Fibroblast of skin of scalp (primary cell): ENCODE measurements at regions not wholly inside any gene's neighbourhood (a gene's known extent, or its start where the extent isn't known, plus 50 kb on each side); places are given as distances from the start of the nearest gene placed in this dataset.

Experiments used
- DNase-seq: peaks from one replicate; pipeline ENCODE4 v3.0.0-alpha.2; 2013

DNA sequence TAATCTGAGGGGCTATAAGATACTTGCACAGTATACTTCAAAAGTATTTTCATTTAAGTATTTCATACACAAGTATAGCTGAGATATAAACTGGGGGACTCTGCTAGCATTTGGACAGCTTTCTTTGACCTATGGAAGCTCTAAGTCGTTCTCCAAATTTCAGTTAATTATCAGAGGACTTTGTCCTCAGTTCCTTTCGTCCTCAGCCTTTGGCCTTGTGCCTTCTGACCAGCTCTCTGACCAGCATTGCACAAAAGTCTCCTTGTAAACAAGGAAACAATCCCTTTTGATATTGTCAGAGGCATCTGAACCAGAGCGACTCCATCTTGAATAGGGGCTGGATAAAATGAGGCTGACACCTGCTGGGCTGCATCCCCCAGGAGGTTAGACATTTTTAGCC, 464.0 kb upstream of the FAM241A start:
- no peak for DNase-seq

DNA sequence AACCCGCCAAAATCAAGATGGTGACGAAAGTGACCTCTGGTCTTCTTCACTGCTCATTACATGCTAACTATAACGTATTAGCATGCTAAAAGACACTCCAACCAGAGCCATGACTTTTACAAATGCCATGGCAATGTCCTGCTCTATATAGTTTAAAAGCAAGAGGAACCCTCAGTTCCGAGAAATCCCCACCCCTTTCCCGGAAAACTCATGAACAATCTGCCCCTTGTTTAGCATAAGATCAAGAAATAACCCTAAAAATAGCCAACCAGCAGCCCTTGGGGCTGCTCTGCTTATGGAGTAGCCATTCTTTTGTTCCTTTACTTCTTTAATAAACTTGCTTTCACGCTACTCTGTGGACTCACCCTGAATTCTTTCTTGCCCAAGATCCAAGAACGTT, 463.5 kb upstream of the FAM241A start:
- DNase-seq = no peak

DNA sequence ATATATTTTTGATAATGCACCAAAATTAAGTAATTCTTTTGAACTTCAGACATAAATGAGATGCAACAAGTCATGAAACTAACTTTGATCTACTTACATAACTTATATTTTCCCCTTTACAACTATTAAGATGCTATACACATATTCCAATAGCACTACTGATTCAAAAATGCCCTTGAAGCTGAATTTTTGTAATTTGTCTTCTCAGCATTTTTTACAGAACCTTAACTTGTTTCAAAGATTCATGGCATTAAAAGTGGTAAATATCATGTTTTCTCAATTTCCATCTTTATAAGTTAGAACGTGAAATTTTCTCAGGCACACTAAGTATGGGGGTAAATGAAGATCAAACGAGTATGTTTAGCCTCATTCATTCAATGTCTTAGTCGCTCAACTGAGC, 460.0 kb upstream of the FAM241A start:
- no peak for DNase-seq

DNA sequence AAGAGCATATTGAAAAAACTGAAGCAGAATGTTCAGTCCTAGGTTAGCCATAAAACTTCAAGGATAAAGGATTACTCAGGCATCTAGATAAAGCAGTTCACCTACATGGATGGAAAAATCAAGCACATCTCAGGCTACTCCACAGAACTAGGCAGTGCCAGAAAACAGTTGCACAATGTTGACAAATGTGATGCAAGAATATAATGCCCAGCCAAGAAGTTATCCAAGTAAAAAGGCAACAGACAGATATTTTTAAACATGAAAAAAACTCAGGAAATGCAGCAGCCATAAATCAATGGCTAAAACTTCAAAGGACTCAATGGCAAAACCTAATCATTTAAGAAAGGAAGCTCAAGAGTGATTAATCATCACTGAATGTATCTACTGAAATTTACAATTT, 456.0 kb upstream of the FAM241A start:
- peak; percentile 28 for DNase-seq

DNA sequence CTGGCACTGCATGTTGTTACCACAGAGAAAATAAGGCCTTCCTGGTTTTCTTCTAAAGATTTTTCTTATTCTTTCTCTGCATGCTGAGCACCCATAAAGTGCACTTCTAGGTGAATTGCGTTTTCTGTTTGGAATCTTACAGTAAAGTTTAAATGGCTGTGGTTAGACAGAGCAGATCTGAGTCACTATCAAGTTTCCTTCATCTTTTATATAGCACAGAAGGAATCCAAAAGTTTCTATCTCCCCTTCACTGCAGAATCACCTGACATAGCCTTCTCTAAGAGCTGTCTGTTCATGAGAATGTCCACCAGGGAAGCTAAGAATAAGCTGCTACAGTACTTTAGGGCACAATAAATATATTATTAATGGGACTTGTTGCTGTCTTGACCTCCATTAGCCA, 455.5 kb upstream of the FAM241A start:
- DNase-seq = no peak

DNA sequence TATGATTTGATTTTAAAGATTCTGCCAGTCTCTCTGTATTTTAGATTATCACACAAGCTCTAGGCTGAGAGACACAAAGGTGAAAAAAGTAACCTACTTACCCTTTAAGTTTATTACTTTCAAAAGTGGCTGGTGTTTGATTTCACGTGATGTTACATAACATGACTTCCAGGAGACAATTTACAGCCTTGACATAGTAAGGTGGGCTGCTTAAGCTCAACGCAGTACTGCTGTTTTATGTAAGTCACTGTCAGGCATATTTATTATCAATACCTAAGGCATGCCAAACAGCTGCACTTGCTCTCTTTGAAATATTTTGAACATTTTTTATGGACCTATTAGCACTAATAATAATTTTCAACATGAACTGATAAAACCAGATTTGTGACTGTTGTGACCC, 451.5 kb upstream of the FAM241A start:
- DNase-seq = no peak

DNA sequence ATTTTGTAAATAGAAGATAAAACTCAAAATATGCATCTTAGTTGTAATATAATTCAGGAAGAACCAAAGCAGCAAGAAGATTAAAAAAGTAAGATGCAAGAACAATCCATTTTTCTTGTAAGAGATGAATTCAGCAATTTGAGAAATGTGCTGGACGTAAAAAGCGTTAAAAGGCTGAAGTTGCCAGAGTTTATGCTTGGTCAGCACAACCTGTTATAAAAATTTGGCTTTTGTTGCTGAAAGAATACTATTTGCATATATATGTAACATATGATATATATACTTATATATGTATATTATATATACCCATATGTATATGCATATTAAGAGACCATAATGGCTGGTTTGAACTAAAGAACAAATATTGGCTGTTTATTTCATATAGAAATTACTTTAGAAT, 449.6 kb upstream of the FAM241A start:
- no peak for DNase-seq

DNA sequence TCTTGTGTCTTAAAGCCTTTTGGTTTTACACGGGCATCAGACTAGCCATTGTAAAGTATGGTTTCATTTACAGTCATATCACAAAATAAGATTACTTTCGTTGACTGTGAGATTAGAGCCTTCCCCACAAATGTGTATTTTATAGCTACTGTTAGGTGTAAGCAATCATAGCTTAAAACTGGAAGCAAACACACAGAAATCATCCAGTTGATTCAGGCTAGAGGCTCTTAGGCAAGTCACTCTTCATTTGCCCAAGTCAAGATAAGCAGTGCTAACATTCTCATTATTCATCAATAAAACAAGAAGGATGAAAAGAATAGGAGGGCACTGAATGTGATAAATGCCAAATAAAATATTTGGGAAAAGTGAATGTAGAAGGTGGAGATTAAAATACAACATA, 448.7 kb upstream of the FAM241A start:
- no peak for DNase-seq

DNA sequence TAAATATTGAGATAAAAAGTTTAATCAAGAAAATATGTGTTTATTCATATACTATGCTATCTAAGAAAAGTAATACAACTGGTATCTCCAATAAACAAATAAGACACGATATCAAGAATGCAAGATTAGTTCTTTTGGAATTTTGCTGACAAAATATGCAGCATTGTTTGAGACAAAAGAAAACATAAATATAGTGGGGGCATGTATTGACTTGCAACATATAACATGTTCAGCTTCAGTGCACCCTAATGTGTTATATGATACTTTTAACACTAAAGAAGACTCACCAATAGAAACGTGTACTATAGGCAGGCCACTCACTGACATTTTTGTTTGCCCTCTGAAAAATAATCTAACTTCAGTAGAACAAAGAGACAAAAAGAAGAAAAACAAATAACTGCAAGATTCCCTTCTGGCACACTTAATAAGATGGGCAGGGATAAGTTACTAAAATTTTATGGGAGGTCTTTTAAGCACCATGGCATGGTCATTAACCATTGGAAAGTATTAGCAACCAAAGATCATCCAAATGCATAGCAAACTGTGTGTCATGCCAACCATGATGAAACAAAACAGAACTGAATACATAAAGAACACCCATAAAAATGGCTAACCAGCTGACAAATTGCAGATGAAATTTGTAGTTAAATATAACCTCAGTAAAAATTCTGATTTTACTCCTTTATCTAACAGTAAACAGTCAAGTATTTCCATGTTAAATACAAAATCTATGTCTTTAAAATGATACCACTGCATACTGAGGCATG, 447.9 kb upstream of the FAM241A start:
- DNase-seq = no peak

DNA sequence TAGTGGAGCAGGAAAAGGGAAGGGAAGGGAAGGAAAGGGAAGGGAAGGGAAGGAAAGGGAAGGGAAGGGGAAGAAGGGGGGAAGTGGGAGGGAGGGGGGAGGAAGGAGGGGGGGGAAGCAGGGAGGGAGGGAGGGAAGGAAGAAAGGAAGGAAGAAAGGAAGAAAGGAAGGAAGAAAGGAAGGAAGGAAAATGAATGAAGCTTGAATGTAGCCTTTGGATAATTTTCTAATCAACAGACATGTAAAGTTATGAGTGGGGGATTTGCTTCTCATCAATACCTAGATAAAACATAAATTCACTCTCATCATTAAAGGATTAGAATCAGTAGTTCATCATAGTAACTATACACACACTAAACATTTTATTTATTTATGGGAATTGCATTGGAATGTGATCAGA, 446.9 kb upstream of the FAM241A start:
- no peak for DNase-seq

DNA sequence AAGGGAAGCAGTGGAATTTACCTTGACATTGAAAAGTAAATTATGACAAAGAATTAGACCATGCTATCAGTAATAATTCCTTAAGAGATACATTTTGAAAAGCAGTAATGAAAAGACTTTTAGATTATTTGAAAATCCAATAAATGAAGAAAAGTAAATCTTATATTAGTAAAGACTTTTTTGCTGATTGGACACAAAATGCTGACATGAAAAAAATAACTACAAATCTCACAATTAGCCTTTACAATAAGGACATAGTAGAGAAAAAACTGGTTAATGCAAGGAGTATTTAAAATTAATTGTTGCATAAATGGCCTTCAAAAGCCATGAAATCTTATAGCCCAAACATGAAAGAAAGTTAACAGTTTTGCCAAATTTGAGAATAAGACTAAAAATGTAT, 446.1 kb upstream of the FAM241A start:
- DNase-seq = no peak

DNA sequence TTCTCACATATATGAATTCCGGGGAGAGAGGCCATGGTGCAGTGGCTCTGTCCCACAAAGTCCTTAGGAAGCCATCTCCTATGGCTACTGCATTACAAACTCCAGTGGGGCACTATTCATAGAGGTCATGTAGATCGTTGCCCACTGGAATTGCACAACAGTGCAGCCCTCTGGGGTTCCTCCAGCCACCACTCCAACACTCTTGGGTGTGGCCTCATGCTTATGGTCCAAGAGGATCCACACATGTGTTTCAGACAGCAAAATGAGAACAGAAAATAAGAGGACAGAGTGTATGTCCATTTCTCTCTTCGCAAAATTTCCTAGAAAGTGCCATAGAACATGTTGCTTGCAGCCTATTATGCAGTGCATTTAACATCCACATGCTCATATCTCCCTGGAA, 444.2 kb upstream of the FAM241A start:
- DNase-seq = no peak

DNA sequence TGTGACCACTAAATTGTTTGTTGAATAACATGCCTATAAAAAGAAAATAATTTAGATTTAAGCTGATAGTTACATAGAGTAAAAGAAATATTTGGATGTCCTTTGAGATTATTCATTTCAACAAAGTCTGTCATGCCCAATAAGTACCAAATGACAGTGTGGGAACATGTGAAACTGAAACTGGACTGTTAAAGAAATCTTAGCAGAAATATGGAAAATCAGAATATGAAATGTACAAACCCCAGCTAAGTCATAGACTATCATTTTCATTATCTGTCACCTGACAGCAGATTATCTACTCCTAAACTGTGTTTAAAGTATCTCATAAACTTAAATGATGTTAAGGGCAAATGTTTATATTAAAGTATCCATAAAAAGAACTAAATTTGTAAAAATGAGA, 437.8 kb upstream of the FAM241A start:
- DNase-seq = no peak

DNA sequence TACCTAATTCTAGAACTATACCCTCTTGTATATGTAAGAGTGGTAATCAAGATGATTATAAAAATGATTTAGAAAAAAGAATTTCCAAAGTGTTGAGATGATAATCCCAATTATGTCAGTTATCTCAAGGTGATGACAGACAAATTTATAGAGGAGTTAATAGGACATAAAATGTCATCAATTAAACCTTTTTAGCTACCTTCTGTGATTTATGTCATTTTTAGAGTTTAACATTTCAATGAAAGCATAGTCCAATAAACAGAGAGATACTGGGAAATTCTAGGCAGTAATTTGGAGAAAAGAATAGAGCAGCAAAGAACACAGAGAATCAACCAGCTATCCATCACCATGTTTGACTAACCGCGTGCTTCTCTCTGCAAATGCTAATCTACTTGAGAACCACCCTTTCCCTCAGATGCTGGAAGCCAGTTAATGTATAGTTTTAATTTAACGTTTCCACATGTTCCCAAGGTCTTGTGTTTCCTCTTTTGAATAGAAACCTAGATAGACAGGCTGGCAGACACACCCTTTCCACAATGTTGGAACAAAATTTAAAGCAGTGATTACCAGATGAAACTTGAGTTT, 433.1 kb upstream of the FAM241A start:
- no peak for DNase-seq

DNA sequence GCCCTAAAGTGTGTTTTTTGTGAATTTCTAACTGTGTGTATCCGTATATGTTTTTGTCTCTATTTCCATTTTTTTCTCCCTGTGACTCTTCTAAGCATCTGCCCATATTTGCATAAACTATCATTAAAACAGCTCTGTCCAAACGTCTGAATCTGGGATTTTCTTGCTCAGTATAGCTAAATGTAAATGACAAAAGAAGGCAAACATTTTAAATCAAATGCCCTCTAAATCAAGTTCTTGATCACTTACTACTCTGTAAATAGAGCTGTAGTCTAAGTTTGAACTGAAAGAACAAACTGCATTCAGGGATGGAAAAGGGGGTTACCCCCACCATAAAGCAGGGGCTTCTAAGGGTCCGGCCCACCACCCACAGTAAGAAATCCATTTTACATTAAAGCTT, 432.0 kb upstream of the FAM241A start:
- DNase-seq = no peak

DNA sequence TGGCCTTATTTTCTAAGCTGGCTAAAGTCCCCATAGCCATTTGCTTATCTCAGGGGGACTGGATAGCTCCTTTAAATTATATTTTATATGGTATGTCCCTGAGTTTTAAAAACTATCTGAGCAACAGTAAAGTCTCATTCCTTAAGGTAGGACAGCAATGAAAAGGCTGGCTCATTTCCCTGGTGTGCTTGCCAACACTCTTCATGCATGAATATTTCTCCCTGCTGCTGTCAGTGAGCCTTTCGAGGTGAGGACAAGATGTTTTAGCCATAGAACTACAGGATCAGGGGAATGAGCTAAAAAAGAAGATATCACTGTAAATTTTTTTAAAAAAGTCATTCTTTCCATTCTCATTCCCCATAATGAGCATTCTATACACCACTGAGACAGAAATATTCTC, 427.3 kb upstream of the FAM241A start:
- no peak for DNase-seq

DNA sequence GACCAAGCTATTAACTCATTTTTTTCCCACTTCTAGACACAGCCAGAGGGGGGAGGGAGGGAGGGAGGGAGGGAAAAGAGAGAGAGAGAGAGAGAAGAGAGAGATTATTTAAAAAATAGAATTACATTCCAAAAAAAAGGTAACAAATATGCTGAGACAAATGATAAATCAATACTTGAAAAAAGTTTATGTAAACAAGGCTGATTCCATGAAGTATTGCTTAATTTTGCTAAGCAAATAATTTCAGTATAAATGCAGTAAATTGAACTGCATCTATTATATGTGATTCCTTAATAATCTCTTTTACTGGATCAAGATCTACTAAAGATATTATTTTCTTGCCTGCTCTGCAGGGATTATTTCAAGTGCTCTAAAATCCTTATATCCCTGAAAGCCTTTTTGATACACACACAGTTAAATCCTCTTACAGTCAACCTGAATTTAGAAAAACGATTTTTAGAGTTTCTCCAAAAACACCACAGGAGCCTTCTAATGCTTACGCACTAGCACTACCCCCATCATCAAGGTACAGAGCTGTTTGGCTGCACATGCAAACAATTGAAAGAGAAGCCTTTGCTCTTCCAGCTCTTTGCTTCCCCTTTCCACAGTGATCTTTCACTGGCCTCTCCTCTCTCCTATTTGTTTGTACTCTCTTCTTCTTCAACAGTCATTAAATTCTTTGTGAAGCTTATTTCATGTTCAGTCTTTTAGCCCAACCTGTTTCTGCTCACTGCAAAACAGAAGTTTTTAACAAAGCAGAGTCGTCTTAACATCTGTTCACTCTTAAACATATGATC, 426.3 kb upstream of the FAM241A start:
- no peak for DNase-seq

DNA sequence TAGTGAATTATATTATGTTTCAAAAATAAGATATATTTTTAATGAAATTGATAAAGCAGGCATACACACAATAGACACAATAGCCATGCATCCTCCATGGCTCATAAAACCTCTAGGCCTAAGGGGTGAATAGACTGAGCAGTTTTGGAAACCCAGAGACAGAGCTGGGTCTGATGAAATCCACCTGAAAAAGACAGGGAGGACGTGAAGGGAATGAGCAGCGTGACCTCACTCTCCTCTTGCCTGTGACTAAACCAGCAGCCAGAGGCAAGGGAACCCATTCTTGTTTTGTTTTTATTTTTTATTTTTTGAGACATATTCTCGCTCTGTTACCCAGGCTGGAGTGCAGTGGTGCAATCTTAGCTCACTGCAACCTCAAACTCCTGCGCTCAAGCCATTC, 424.4 kb upstream of the FAM241A start:
- DNase-seq = no peak

DNA sequence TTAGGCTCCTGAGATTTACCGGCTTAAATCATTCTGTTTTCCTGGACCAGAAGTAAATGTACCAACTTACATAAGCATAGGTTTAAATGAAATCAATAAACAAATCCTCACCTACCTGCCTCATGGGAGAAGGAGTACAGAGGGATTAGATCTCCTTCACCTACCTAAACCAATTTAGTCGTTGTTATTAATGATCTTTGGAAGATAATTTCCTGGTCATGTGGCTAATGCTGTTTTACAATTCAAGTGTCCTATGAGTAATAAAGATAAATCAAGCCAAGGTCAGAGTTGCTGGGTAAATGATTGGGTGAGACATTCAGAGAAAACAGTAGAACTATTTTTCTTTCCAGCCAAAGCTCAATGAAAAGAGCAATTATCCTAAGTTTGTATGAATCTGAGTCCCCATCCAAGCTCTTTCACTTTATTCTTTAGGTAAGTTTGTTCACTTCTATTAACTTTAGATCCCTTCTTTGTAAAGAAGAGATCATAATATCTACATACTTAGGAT, 423.0 kb upstream of the FAM241A start:
- no peak for DNase-seq

DNA sequence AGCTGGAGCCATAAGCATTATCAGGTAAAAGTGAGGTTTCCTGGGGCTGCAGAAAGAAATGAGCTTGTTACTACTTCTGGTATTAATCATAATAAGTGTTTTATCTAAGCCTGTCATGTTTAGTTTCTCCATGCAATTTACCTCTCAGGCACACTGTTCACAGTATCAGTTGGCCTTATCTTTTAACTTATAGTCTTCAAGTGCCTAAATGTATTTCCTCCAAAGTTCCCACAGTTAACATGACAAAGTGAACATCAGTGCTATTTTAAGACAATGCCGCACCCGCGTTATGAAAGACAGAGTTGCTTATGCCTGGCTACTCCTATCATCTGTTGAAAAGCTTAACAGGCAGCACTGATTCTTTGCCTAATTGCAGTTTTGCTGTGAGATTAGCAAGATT, 408.7 kb upstream of the FAM241A start:
- DNase-seq = no peak

DNA sequence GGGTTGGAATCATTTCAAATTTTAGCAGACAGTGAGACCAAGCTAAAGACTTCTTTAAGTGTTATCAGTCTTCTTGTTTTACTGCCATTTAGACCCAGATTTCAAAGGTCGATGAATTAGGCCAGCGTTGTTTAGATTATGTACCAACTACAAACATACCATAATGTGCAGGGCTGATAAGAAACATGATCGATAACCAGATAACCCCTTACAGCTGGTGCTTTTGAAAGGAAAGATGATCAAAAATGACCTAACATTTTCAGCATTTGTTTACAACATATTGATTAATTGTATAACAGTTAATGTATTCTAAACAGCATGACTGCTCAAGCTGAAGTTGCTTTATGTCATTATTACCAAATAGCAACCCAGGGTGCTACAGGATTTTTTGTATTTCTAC, 400.4 kb upstream of the FAM241A start:
- no peak for DNase-seq

DNA sequence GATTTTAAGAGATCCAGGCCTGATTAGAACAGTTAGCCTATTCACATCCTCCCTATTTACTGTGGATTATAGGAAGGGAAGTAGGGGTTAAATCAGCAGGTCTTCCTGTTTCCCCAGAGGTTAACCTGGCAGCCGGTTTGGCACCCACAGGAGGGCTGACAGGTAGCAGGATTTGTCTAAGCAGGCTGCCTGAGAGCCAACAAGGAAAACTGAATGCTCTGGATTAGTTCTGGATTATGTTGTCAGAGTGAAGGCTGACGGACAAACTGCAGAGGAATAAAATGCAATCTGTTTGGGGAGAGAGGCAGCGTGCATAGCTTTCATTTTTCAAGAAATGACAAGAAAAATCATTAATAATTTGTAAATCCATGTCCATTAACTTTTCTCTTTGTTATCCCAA, 397.1 kb upstream of the FAM241A start:
- no peak for DNase-seq

DNA sequence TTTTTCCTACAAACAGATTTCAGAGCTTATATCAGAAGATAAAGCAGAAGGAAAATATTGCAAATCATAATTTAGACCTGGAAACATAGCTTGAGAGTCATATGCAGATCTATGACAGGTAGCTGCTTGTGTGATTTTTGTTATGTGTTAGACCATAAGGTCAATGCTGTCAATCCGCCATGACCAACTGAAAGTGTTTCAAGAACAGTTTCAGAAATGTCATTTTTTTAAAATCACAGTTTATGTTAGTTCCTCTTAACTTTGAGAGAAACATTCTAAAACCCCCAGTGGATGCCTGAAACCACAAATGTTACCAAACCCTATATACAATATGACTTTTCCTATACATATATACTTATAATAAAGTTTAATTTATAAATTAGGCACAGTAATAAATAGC, 391.3 kb upstream of the FAM241A start:
- no peak for DNase-seq

DNA sequence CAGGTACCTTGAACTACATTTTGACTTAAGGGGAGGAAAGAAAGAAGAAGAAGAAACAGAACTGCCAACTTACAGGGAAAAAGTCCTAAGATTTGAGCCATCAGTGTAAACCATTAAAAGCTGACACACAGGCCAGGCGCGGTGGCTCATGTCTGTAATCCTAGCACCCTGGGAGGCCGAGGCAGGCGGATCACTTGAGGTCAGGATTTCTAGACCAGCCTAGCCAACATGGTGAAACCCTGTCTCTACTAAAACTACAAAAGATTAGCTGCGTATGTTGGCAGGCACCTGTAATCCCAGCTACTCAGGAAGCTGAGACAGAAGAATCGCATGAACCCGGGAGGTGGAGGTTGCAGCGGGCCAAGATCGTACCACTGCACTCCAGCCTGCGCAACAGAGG, 389.7 kb upstream of the FAM241A start:
- DNase-seq = no peak
